Kidney epithelial cell (primary cell): ENCODE measurements at regions not wholly inside any gene's neighbourhood (a gene's known extent, or its start where the extent isn't known, plus 50 kb on each side); places are given as distances from the start of the nearest gene placed in this dataset.

Source experiments
- DNase-seq: peaks from one replicate; pipeline ENCODE4 v3.0.0-alpha.2; 2010; ENCODE audit warnings: low read depth
- H3K27me3 ChIP-seq: 2 replicates; pipeline ENCODE4 v1.6.0; 2011; ENCODE audit warnings: low read length; ENCODE audit not compliant: control insufficient read depth, insufficient read depth
- H3K36me3 ChIP-seq: 2 replicates; pipeline ENCODE4 v1.5.1; 2011; ENCODE audit warnings: low read length; ENCODE audit not compliant: control insufficient read depth, insufficient read depth
- H3K4me3 ChIP-seq: 2 replicates; pipeline ENCODE4 v1.5.1; 2011; ENCODE audit warnings: low read depth, mild to moderate bottlenecking, control low read depth, low read length
- CTCF ChIP-seq: IDR thresholded peaks from 2 replicates; pipeline ENCODE4 v1.5.1; 2011; ENCODE audit warnings: mild to moderate bottlenecking, moderate library complexity, low read length, control low read depth, inconsistent platforms; ENCODE audit not compliant: insufficient read depth, poor library complexity, severe bottlenecking

GRCh38 chr5:2657151-2657550 is 94.3 kb downstream of the IRX2 start:
- H3K27me3 ChIP-seq: no peaks in the 10 kb centered on the region
- no peaks in the 10 kb centered on the region for H3K36me3 ChIP-seq
- DNase-seq: no peak
- no peak for TF ChIP-seq CTCF
- no peak overlapping the region for H3K4me3 ChIP-seq

GRCh38 chr5:2656206-2656605 is 95.3 kb downstream of the IRX2 start:
- Histone ChIP-seq H3K4me3 (no peak overlapping the region), H3K36me3 (no peaks in the 10 kb centered on the region), H3K27me3 (no peaks in the 10 kb centered on the region)
- DNase-seq: no peak
- no peak for TF ChIP-seq CTCF

GRCh38 chr5:2653991-2654390 is 97.5 kb downstream of the IRX2 start:
- Histone ChIP-seq H3K27me3 (no peaks in the 10 kb centered on the region), H3K4me3 (no peak overlapping the region), H3K36me3 (no peaks in the 10 kb centered on the region)
- TF ChIP-seq CTCF: no peak
- no peak for DNase-seq

- DNase-seq: no peak
- H3K4me3 ChIP-seq: no peak overlapping the region
- no peaks in the 10 kb centered on the region for H3K27me3 ChIP-seq
- TF ChIP-seq CTCF: no peak
- no peaks in the 10 kb centered on the region for H3K36me3 ChIP-seq
Observed at GRCh38 chr5:2651116-2651515, 100.4 kb downstream of the IRX2 start.

GRCh38 chr5:2642684-2643345 is 108.7 kb downstream of the IRX2 start:
- Histone ChIP-seq H3K4me3 (no peak overlapping the region), H3K27me3 (peaks cover 7% of the 10 kb centered on the region), H3K36me3 (no peaks in the 10 kb centered on the region)
- DNase-seq: no peak
- no peak for TF ChIP-seq CTCF

GRCh38 chr5:2640717-2641116 is 110.8 kb downstream of the IRX2 start:
- H3K4me3 ChIP-seq: no peak overlapping the region
- TF ChIP-seq CTCF: no peak
- peaks cover 7% of the 10 kb centered on the region for H3K27me3 ChIP-seq
- DNase-seq: no peak
- H3K36me3 ChIP-seq: no peaks in the 10 kb centered on the region
